AG04450 (cell line): ENCODE measurements at regions not wholly inside any gene's neighbourhood (a gene's known extent, or its start where the extent isn't known, plus 50 kb on each side); places are given as distances from the start of the nearest gene placed in this dataset.

Experiments
- CTCF ChIA-PET: fragments of 300-600, 350-600 bp; formaldehyde crosslinking; extraction: SDS; loops from one replicate; lab custom pipeline; 2022; ENCODE audit warnings: antibody characterized with exemption, inconsistent platforms; lab: Charles Lee
- POLR2A ChIA-PET: fragments of 350-600 bp; formaldehyde crosslinking; extraction: SDS; loops from one replicate; lab custom pipeline; 2021; ENCODE audit warnings: antibody characterized with exemption, inconsistent platforms; lab: Yijun Ruan, JAX
- DNase-seq: peaks from one replicate; pipeline ENCODE4 v3.0.0-alpha.2; 2011; ENCODE audit warnings: low read depth, low spot score
- H3K27ac ChIP-seq: one replicate; pipeline ENCODE4 v1.5.1; 2012; ENCODE audit warnings: low read depth, low read length, control low read depth
- H3K27me3 ChIP-seq: one replicate; pipeline ENCODE4 v1.6.0; 2012; ENCODE audit warnings: low read length; ENCODE audit not compliant: control insufficient read depth, insufficient read depth
- H3K4me3 ChIP-seq: 2 replicates; pipeline ENCODE4 v1.5.1; 2011; ENCODE audit warnings: mild to moderate bottlenecking, low read depth, low read length, control low read depth
- H3K9me3 ChIP-seq: 2 replicates; pipeline ENCODE4 v1.5.1; 2012; ENCODE audit warnings: low read length; ENCODE audit not compliant: control insufficient read depth, insufficient read depth
- TF ChIP-seq, protein P1 (sequence below): IDR thresholded peaks from 2 replicates; pipeline ENCODE4 v1.5.1; 2011; ENCODE audit warnings: low read depth, low read length, control low read depth, inconsistent platforms

- DNase-seq: no peak
- ChIA-PET CTCF (no interaction called here), POLR2A (no interaction called here)
- H3K4me3 ChIP-seq: no peak overlapping the region
- H3K27me3 ChIP-seq: no peaks in the 10 kb centered on the region
- H3K27ac ChIP-seq: no peak overlapping the region
- TF ChIP-seq, protein P1, sequence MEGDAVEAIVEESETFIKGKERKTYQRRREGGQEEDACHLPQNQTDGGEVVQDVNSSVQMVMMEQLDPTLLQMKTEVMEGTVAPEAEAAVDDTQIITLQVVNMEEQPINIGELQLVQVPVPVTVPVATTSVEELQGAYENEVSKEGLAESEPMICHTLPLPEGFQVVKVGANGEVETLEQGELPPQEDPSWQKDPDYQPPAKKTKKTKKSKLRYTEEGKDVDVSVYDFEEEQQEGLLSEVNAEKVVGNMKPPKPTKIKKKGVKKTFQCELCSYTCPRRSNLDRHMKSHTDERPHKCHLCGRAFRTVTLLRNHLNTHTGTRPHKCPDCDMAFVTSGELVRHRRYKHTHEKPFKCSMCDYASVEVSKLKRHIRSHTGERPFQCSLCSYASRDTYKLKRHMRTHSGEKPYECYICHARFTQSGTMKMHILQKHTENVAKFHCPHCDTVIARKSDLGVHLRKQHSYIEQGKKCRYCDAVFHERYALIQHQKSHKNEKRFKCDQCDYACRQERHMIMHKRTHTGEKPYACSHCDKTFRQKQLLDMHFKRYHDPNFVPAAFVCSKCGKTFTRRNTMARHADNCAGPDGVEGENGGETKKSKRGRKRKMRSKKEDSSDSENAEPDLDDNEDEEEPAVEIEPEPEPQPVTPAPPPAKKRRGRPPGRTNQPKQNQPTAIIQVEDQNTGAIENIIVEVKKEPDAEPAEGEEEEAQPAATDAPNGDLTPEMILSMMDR: no peak
- no peaks in the 10 kb centered on the region for H3K9me3 ChIP-seq
These were observed 183.5 kb upstream of the EOMES start for GRCh38 chr3:27905625-27906024.

- Histone ChIP-seq H3K4me3 (no peak overlapping the region), H3K27me3 (no peaks in the 10 kb centered on the region), H3K27ac (no peak overlapping the region), H3K9me3 (no peaks in the 10 kb centered on the region)
- TF ChIP-seq, protein P1: no peak
- ChIA-PET POLR2A (no interaction called here), CTCF (no interaction called here)
- DNase-seq: no peak
These were observed 185.0 kb upstream of the EOMES start for GRCh38 chr3:27907148-27907547.

DNA sequence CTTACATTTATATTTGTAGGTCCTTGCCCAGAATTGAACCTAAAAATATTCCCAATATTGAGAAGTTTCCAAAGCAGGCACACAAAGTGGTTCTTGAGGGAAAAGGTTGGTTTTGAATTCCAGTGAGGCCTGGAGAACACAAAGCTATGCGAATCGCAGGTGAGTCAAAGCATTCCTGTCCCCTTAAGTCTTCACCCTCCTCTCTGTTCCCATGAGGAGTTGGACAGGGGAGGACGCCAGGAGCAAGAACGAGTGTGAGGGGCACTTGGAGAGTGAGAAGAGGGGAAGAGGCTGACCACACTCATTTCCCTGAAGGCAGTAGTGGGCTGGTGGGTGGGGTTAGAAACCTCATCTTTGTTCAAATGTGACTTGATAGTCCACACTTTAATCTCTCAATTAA is 185.8 kb upstream of the EOMES start:
- TF ChIP-seq, protein P1: no peak
- ChIA-PET CTCF (no interaction called here), POLR2A (no interaction called here)

GRCh38 chr3:27910456-27910855 is 188.3 kb upstream of the EOMES start:
- Histone ChIP-seq H3K4me3 (no peak overlapping the region), H3K27me3 (no peaks in the 10 kb centered on the region), H3K27ac (no peak overlapping the region), H3K9me3 (no peaks in the 10 kb centered on the region)
- TF ChIP-seq, protein P1: no peak
- ChIA-PET CTCF (no interaction called here), POLR2A (no interaction called here)
- DNase-seq: no peak

More for the DNA sequence above, 185.8 kb upstream of the EOMES start:
- DNase-seq: no peak
- Histone ChIP-seq H3K4me3 (no peak overlapping the region), H3K27ac (no peak overlapping the region), H3K27me3 (no peaks in the 10 kb centered on the region), H3K9me3 (no peaks in the 10 kb centered on the region)

GRCh38 chr3:27914199-27914598 is 192.1 kb upstream of the EOMES start:
- ChIA-PET POLR2A (no interaction called here), CTCF (no interaction called here)
- Histone ChIP-seq H3K9me3 (no peaks in the 10 kb centered on the region), H3K27ac (no peak overlapping the region), H3K27me3 (no peaks in the 10 kb centered on the region), H3K4me3 (no peak overlapping the region)
- no peak for DNase-seq
- TF ChIP-seq, protein P1: no peak
